ENCODE measurements at regions not wholly inside any gene's neighbourhood (a gene's known extent, or its start where the extent isn't known, plus 50 kb on each side); places are given as distances from the start of the nearest gene placed in this dataset.
"Not testable (repeated sequence)": the region's sequence is repeated elsewhere in the genome, so short reads cannot be mapped to it uniquely, and the experiment has no call there.

GRCh38 chr12:89789862-89790261 is 81.2 kb upstream of the ATP2B1 start:
- ATAC-seq (peak; percentile 28), DNase-seq (ENCODE audit: missing footprints) (no peak)
- intact Hi-C loops (cut with DNase I): no loop called here

- intact Hi-C loops (cut with DNase I): no loop called here
- DNase-seq (ENCODE audit: missing footprints): no peak
- ATAC-seq: no peak
Measured at GRCh38 chr12:89787763-89788162, 79.1 kb upstream of the ATP2B1 start.

- no peak for ATAC-seq
- intact Hi-C loops (cut with DNase I): no loop called here
- no peak for DNase-seq (ENCODE audit: missing footprints)
Measured at GRCh38 chr12:89786177-89786810, 77.7 kb upstream of the ATP2B1 start.

GRCh38 chr12:89783359-89784060 is 74.9 kb upstream of the ATP2B1 start:
- intact Hi-C loops (cut with DNase I): no loop called here
- ATAC-seq (peak; percentile 94), DNase-seq (ENCODE audit: missing footprints) (no peak)

- ATAC-seq (no peak), DNase-seq (ENCODE audit: missing footprints) (no peak)
- intact Hi-C loops (cut with DNase I): no loop called here
Measured at GRCh38 chr12:89782807-89783206, 74.2 kb upstream of the ATP2B1 start.

- intact Hi-C loops (cut with DNase I): no loop called here
- DNase-seq (ENCODE audit: missing footprints) (no peak), ATAC-seq (no peak)
Measured at GRCh38 chr12:89781946-89782550, 73.4 kb upstream of the ATP2B1 start.

- DNase-seq (ENCODE audit: missing footprints): no peak
- intact Hi-C loops (cut with DNase I): no loop called here
- no peak for ATAC-seq
Measured at GRCh38 chr12:89781156-89781555, 72.5 kb upstream of the ATP2B1 start.

- DNase-seq (ENCODE audit: missing footprints): no peak
- ATAC-seq: no peak
- intact Hi-C loops (cut with DNase I): no loop called here
Measured at GRCh38 chr12:89779090-89779489, 70.5 kb upstream of the ATP2B1 start.

GRCh38 chr12:89777733-89778379 is 69.2 kb upstream of the ATP2B1 start:
- no peak for ATAC-seq
- no peak for DNase-seq (ENCODE audit: missing footprints)
- intact Hi-C loops (cut with DNase I): no loop called here

- ATAC-seq: no peak
- intact Hi-C loops (cut with DNase I): no loop called here
- DNase-seq (ENCODE audit: missing footprints): no peak
Measured at GRCh38 chr12:89775986-89776365, 67.3 kb upstream of the ATP2B1 start.

- intact Hi-C loops (cut with DNase I): no loop called here
- no peak for DNase-seq (ENCODE audit: missing footprints)
- ATAC-seq: no peak
Measured at GRCh38 chr12:89775063-89775985, 66.7 kb upstream of the ATP2B1 start.

- DNase-seq (ENCODE audit: missing footprints) (no peak), ATAC-seq (no peak)
- intact Hi-C loops (cut with DNase I): no loop called here
Measured at GRCh38 chr12:89774645-89775044, 66.0 kb upstream of the ATP2B1 start.

- intact Hi-C loops (cut with DNase I): no loop called here
- ATAC-seq: no peak
- DNase-seq (ENCODE audit: missing footprints): no peak
Measured at GRCh38 chr12:89770391-89770790, 61.8 kb upstream of the ATP2B1 start.

- no peak for ATAC-seq
- intact Hi-C loops (cut with DNase I): no loop called here
- no peak for DNase-seq (ENCODE audit: missing footprints)
Measured at GRCh38 chr12:89769483-89769818, 60.8 kb upstream of the ATP2B1 start.

- intact Hi-C loops (cut with DNase I): no loop called here
- DNase-seq (ENCODE audit: missing footprints) (no peak), ATAC-seq (no peak)
Measured at GRCh38 chr12:89768586-89769482, 60.2 kb upstream of the ATP2B1 start.

GRCh38 chr12:89765959-89766824 is 57.6 kb upstream of the ATP2B1 start:
- intact Hi-C loops (cut with DNase I): no loop called here
- ATAC-seq (no peak), DNase-seq (ENCODE audit: missing footprints) (no peak)

- DNase-seq (ENCODE audit: missing footprints); intact Hi-C loops (cut with DNase I); ATAC-seq: not testable (repeated sequence)
Measured at GRCh38 chr12:89764164-89764563, 55.5 kb upstream of the ATP2B1 start.
